ENCODE measurements at regions not wholly inside any gene's neighbourhood (a gene's known extent, or its start where the extent isn't known, plus 50 kb on each side); places are given as distances from the start of the nearest gene placed in this dataset.

DNA sequence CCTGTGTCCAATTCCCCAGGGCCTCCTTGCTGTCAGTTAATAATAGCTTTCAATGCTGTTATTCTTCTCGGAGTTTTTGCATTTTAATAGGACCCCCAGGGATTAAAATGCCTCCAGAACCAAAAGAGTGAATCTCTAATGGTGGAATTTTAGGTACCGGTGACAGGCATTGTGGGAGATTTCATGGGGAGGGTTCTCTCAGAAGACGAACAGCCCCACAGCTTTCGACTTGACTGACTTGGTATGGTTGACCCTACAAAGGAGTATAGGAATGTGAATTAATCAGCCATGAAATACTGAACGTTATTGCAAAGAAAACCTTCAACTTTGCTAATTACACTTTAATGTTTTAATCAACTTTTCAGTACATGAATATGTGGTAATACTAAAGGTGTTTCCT lies 206.3 kb upstream of the FZD8 start:
- Histone ChIP-seq H3K4me1 (peaks cover 0 to 28% (median 10%) of the 10 kb centered on the region in 12 donors), H3K27me3 (no peaks in the 10 kb centered on the region), H3K9me3 (no peaks in the 10 kb centered on the region), H3K4me3 (no peak overlapping the region), H3K36me3 (no peaks in the 10 kb centered on the region), H3K27ac (no peak overlapping the region)
- WGBS, 4 donors = 58 to 70% (median 60%) methylated on average over 5 of the region's 5 CpGs
- no peak for DNase-seq
- TF ChIP-seq POLR2A (IDR thresholded peaks at IDR 0.05) = no peak
- TF ChIP-seq, protein P1, sequence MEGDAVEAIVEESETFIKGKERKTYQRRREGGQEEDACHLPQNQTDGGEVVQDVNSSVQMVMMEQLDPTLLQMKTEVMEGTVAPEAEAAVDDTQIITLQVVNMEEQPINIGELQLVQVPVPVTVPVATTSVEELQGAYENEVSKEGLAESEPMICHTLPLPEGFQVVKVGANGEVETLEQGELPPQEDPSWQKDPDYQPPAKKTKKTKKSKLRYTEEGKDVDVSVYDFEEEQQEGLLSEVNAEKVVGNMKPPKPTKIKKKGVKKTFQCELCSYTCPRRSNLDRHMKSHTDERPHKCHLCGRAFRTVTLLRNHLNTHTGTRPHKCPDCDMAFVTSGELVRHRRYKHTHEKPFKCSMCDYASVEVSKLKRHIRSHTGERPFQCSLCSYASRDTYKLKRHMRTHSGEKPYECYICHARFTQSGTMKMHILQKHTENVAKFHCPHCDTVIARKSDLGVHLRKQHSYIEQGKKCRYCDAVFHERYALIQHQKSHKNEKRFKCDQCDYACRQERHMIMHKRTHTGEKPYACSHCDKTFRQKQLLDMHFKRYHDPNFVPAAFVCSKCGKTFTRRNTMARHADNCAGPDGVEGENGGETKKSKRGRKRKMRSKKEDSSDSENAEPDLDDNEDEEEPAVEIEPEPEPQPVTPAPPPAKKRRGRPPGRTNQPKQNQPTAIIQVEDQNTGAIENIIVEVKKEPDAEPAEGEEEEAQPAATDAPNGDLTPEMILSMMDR (IDR thresholded peaks at IDR 0.05) = no peak
- intact Hi-C loops (cut with DNase I) = no loop called here
- no peak for ATAC-seq

DNA sequence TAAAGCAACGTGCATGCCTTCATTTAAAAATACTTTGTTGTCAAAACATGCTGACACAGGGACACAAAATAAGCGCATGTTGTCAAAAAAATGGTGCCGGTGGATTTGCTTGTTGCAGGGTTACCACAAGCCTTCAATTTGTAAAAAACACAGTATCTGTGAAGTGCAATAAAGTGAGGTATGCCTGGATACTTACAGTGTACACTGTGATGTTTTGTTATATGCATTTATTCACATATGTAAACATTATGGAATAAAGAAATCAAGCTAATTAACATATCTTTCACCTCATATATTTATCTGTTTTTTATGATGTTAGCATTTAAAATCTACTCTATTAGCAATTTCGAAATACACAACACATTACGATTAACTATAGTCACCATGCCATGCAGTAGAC lies 202.6 kb upstream of the FZD8 start:
- intact Hi-C loops (cut with DNase I) = no loop called here
- WGBS, 4 donors = 90 to 94% (median 92%) methylated on average over 5 of the region's 5 CpGs
- Histone ChIP-seq H3K27ac (no peak overlapping the region), H3K9me3 (peaks cover 0 to 25% (median 12%) of the 10 kb centered on the region in 12 donors), H3K4me3 (no peak overlapping the region), H3K27me3 (no peaks in the 10 kb centered on the region), H3K36me3 (no peaks in the 10 kb centered on the region), H3K4me1 (peaks cover 0 to 20% (median 8%) of the 10 kb centered on the region in 12 donors)
- TF ChIP-seq, protein P1 (IDR thresholded peaks at IDR 0.05) = no peak
- TF ChIP-seq POLR2A (IDR thresholded peaks at IDR 0.05) = no peak
- DNase-seq (no peak), ATAC-seq (no peak)

DNA sequence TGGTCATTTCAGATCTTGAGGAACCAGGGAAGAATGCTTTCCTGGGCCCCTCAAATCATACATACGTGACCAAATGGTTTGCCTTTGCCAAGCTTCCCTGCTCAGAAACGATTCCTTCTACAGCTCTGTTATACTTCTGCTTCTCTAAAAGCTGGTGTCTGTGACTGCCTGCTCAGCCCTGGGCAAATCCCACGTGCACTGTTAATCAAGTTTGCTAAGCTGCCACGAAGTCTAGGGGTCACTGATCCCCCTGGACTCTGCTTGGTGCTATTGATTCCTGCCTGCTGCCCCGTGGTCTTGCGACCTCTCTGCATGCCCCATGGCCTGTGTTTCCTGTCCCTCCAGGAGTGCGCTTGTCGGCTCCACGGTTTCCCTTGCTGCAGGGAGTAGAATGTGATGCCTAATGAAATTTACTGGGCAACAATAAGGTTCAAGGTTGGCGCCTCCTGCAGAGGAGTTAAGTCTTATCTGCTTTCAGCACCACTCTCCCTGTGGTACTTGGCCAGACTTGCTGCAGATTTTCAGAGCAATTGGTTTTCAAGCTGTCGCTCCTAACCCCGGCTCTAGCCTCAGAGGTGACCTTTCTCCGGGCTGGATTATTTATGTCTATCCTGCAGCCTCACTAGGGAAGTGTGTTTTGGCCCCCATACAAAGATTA lies 201.6 kb upstream of the FZD8 start:
- Histone ChIP-seq H3K4me1 (peaks cover 0 to 16% (median 7%) of the 10 kb centered on the region in 12 donors), H3K9me3 (peaks cover 0 to 30% (median 12%) of the 10 kb centered on the region in 12 donors), H3K27me3 (no peaks in the 10 kb centered on the region), H3K27ac (no peak overlapping the region), H3K36me3 (no peaks in the 10 kb centered on the region), H3K4me3 (no peak overlapping the region)
- intact Hi-C loops (cut with DNase I) = no loop called here
- 13 to 25% (median 18%) methylated on average over 13 of the region's 13 CpGs for WGBS, 4 donors
- peak in 3 of 5 donors; percentile 32 to 48 (median 47) for DNase-seq
- peak; percentile 55 to 93 (median 74) for ATAC-seq
- TF ChIP-seq, protein P1 (IDR thresholded peaks at IDR 0.05) = peak in 1 of 12 donors; percentile 4
- no peak for TF ChIP-seq POLR2A (IDR thresholded peaks at IDR 0.05)

DNA sequence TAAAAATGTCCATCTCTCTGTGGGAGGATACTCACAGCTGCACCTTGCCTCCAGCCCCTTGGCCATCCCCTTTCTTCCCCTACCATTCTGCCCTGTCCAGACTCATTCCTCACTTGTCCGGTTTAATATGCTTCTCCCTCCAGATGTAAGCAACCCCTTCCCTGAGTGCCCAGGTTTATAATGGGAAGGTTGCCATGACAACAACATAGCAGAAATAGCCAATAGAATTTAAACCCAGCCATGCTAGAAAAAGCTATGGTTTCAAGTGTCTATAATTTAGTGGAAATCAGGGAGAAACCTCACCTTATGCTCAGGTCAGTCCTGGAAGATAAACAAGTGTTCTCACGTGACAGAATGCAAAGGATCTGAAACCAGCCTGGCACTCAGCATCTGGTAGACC lies 196.0 kb upstream of the FZD8 start:
- Histone ChIP-seq H3K4me1 (peaks cover 0 to 1% (median 0%) of the 10 kb centered on the region in 12 donors), H3K27me3 (no peaks in the 10 kb centered on the region), H3K9me3 (peaks cover 0 to 30% (median 12%) of the 10 kb centered on the region in 12 donors), H3K4me3 (no peak overlapping the region), H3K27ac (no peak overlapping the region), H3K36me3 (no peaks in the 10 kb centered on the region)
- DNase-seq (no peak), ATAC-seq (no peak)
- intact Hi-C loops (cut with DNase I) = no loop called here
- TF ChIP-seq, protein P1 (IDR thresholded peaks at IDR 0.05) = no peak
- no peak for TF ChIP-seq POLR2A (IDR thresholded peaks at IDR 0.05)
- 83 to 88% (median 87%) methylated on average over 2 of the region's 2 CpGs for WGBS, 4 donors
